ENCODE measurements at regions not wholly inside any gene's neighbourhood (a gene's known extent, or its start where the extent isn't known, plus 50 kb on each side); places are given as distances from the start of the nearest gene placed in this dataset.

GRCh38 chr4:146998157-146998556 is 52.5 kb upstream of the TTC29 start:
- DNase-seq, result no peak

GRCh38 chr4:147003956-147004809 is 58.5 kb upstream of the TTC29 start:
- no peak for DNase-seq

GRCh38 chr4:147006229-147006628 is 60.6 kb upstream of the TTC29 start:
- DNase-seq, result no peak

GRCh38 chr4:147009875-147010274 is 64.2 kb upstream of the TTC29 start:
- no peak for DNase-seq

GRCh38 chr4:147011411-147011810 is 65.7 kb upstream of the TTC29 start:
- no peak for DNase-seq

- DNase-seq, result no peak
Measured at GRCh38 chr4:147012059-147012707, 66.5 kb upstream of the TTC29 start.

- DNase-seq, result no peak
Measured at GRCh38 chr4:147014946-147015345, 69.3 kb upstream of the TTC29 start.

- no peak for DNase-seq
Measured at GRCh38 chr4:147015491-147015890, 69.8 kb upstream of the TTC29 start.

- peak; percentile 11 for DNase-seq
Measured at GRCh38 chr4:147017081-147017480, 71.4 kb upstream of the TTC29 start.

GRCh38 chr4:147019091-147019490 is 73.4 kb upstream of the TTC29 start:
- DNase-seq, result peak; percentile 60

GRCh38 chr4:147020456-147020855 is 74.8 kb upstream of the TTC29 start:
- DNase-seq, result no peak

GRCh38 chr4:147025042-147025441 is 79.4 kb upstream of the TTC29 start:
- DNase-seq, result no peak

GRCh38 chr4:147029296-147029695 is 83.6 kb upstream of the TTC29 start:
- no peak for DNase-seq

GRCh38 chr4:147034372-147034771 is 88.7 kb upstream of the TTC29 start:
- peak; percentile 50 for DNase-seq

- DNase-seq, result no peak
Measured at GRCh38 chr4:147037069-147037468, 91.4 kb upstream of the TTC29 start.

- DNase-seq, result no peak
Measured at GRCh38 chr4:147039976-147040575, 94.4 kb upstream of the TTC29 start.

GRCh38 chr4:147040874-147041273 is 95.2 kb upstream of the TTC29 start:
- no peak for DNase-seq

GRCh38 chr4:147041376-147041775 is 95.7 kb upstream of the TTC29 start:
- no peak for DNase-seq

GRCh38 chr4:147042046-147042445 is 96.4 kb upstream of the TTC29 start:
- no peak for DNase-seq

- no peak for DNase-seq
Measured at GRCh38 chr4:147044241-147044640, 98.6 kb upstream of the TTC29 start.

- DNase-seq, result peak; percentile 11
Measured at GRCh38 chr4:147049946-147050345, 104.3 kb upstream of the TTC29 start.

- peak; percentile 61 for DNase-seq
Measured at GRCh38 chr4:147050356-147050765, 104.7 kb upstream of the TTC29 start.

- no peak for DNase-seq
Measured at GRCh38 chr4:147052361-147052760, 106.7 kb upstream of the TTC29 start.
